HepG2 (cell line): ENCODE measurements at regions not wholly inside any gene's neighbourhood (a gene's known extent, or its start where the extent isn't known, plus 50 kb on each side); places are given as distances from the start of the nearest gene placed in this dataset.

Experiments
- ATAC-seq: fragments of 200-7000 bp; cut with Tn5 transposase; 3 replicates; pipeline ENCODE4 v1.9.1; 2020; ENCODE audit warnings: mild to moderate bottlenecking, moderate library complexity
- BruUV-seq: library from RNA; stranded (reverse); fragments of 400-500 nt; replicated peaks from 2 replicates; lab custom pipeline; 2021; lab: Mats Ljungman, UMichigan
- CTCF ChIA-PET: fragments of 300-600 bp; formaldehyde crosslinking; extraction: SDS; loops from one replicate; lab custom pipeline; 2021; ENCODE audit warnings: low total read pairs, inconsistent platforms, low intra/inter-chr PET ratio; lab: Yijun Ruan, JAX
- POLR2A ChIA-PET: fragments of 350-600 bp; sonication (Branson Sonifier 250); formaldehyde crosslinking; loops from one replicate; lab custom pipeline; 2020; ENCODE audit warnings: antibody characterized with exemption, inconsistent platforms; lab: Yijun Ruan, JAX
- DNase-seq: peaks from one replicate; pipeline ENCODE4 v3.0.0-alpha.2; 2015; ENCODE audit warnings: low spot score
- FAIRE-seq: peaks from 3 replicates; lab custom pipeline; 2011; peaks lifted over from hg19 to GRCh38; lab: Jason Lieb, UNC
- H2AFZ ChIP-seq: one replicate; pipeline ENCODE4 v1.6.1; 2011; ENCODE audit warnings: low read length, inconsistent platforms
- H3K27ac ChIP-seq: fragments of 300-600 bp; 3 replicates; pipeline ENCODE4 v1.8.0; 2011; ENCODE audit warnings: mixed run types, mild to moderate bottlenecking, mixed read lengths, low read length, inconsistent platforms; ENCODE audit not compliant: insufficient read depth; ENCODE audit errors: extremely low read length
- H3K27me3 ChIP-seq, 2 experiments: fragments of 200-600 bp in 1 of 2; 2 replicates in 1 of 2; 3 replicates in 1 of 2; pipeline versions ENCODE4 v1.6.0 to v1.8.0; 2011; ENCODE audit warnings: low read length in 2 of 2, mild to moderate bottlenecking in 2 of 2, moderate library complexity in 2 of 2, inconsistent platforms in 1 of 2; ENCODE audit not compliant: insufficient read depth in 2 of 2, control insufficient read depth in 1 of 2
- H3K36me3 ChIP-seq, 2 experiments: fragments of 200-600 bp in 1 of 2; replicated peaks in 1 of 2; 2 replicates in 1 of 2; 3 replicates in 1 of 2; pipeline versions ENCODE4 v1.5.1 to v1.8.0; 2011; ENCODE audit warnings: low read length in 2 of 2, inconsistent platforms in 1 of 2; ENCODE audit not compliant: insufficient read depth in 2 of 2, control insufficient read depth in 1 of 2
- H3K4me1 ChIP-seq: 2 replicates; pipeline ENCODE4 v1.5.1; 2012; ENCODE audit warnings: low read length, inconsistent platforms; ENCODE audit not compliant: insufficient read depth
- H3K4me2 ChIP-seq: 2 replicates; pipeline ENCODE4 v1.6.0; 2011; ENCODE audit warnings: low read depth, low read length, inconsistent platforms
- H3K4me3 ChIP-seq, 3 experiments: fragments of 200-600 bp in 1 of 3; sonication (generic), shearing (Covaris generic) in 1 of 3; replicated peaks in 1 of 3; 2 replicates each; pipeline ENCODE4 v1.5.1; 2011 to 2016; ENCODE audit warnings: low read length in 3 of 3, inconsistent platforms in 2 of 3, low read depth in 2 of 3, mild to moderate bottlenecking in 2 of 3, control low read depth in 1 of 3, mixed read lengths in 1 of 3; ENCODE audit not compliant: insufficient read depth in 1 of 3
- H3K79me2 ChIP-seq: one replicate; pipeline ENCODE4 v1.6.1; 2011; ENCODE audit warnings: low read length, inconsistent platforms; ENCODE audit not compliant: insufficient read depth
- H3K9ac ChIP-seq: 2 replicates; pipeline ENCODE4 v1.6.0; 2011; ENCODE audit warnings: mild to moderate bottlenecking, low read depth, low read length, inconsistent platforms; ENCODE audit not compliant: insufficient read depth
- H3K9me3 ChIP-seq: 2 replicates; pipeline ENCODE4 v1.5.1; 2012; ENCODE audit warnings: mild to moderate bottlenecking, low read length
- H4K20me1 ChIP-seq: 2 replicates; pipeline ENCODE4 v1.6.0; 2011; ENCODE audit warnings: inconsistent platforms, mild to moderate bottlenecking, low read length, moderate library complexity; ENCODE audit not compliant: insufficient read depth
- BRD4 ChIP-seq: sonication (generic); formaldehyde crosslinking; IDR thresholded peaks from 2 replicates; pipeline ENCODE4 v1.4.0; 2020; ENCODE audit warnings: missing genetic modification reagents
- EED ChIP-seq: sonication (generic); formaldehyde crosslinking; IDR thresholded peaks from 2 replicates; pipeline ENCODE4 v1.5.0; 2020; ENCODE audit warnings: mild to moderate bottlenecking, missing genetic modification reagents
- HOXD1 ChIP-seq: sonication (generic); formaldehyde crosslinking; IDR thresholded peaks from 2 replicates; pipeline ENCODE4 v1.5.0; 2020; ENCODE audit warnings: missing genetic modification reagents
- KMT2A ChIP-seq: sonication (generic); formaldehyde crosslinking; IDR thresholded peaks from 2 replicates; pipeline ENCODE4 v1.4.0; 2020; ENCODE audit warnings: missing genetic modification reagents
- NKX3-1 ChIP-seq: sonication (generic); formaldehyde crosslinking; IDR thresholded peaks from 2 replicates; pipeline ENCODE4 v1.5.0; 2020; ENCODE audit warnings: missing genetic modification reagents
- NR3C1 ChIP-seq: sonication (generic); formaldehyde crosslinking; IDR thresholded peaks from 2 replicates; pipeline ENCODE4 v1.4.0; 2020; ENCODE audit warnings: missing genetic modification reagents
- RAD51 ChIP-seq: fragments of 450-650 bp; IDR thresholded peaks from 2 replicates; pipeline ENCODE4 v1.6.1; 2016; ENCODE audit warnings: borderline replicate concordance
- RARA ChIP-seq: IDR thresholded peaks from 2 replicates; pipeline ENCODE4 v1.6.1; 2016; ENCODE audit warnings: missing genetic modification reagents, missing compliant biosample characterization
- SUZ12 ChIP-seq: fragments of 150-350 bp; IDR thresholded peaks from 2 replicates; pipeline ENCODE4 v1.6.1; 2014; ENCODE audit warnings: low read depth, low read length
- ZNF225 ChIP-seq: sonication (generic); formaldehyde crosslinking; IDR thresholded peaks from 2 replicates; pipeline ENCODE4 v1.4.0; 2020; ENCODE audit warnings: mild to moderate bottlenecking, missing genetic modification reagents
- ZNF501 ChIP-seq: sonication (generic); formaldehyde crosslinking; IDR thresholded peaks from 2 replicates; pipeline ENCODE4 v1.5.1; 2020; ENCODE audit warnings: mild to moderate bottlenecking, moderate library complexity, missing genetic modification reagents
- ZNF629 ChIP-seq: sonication (generic); formaldehyde crosslinking; conservative IDR thresholded peaks from 2 replicates; pipeline ENCODE4 v1.5.0; 2020; ENCODE audit warnings: missing genetic modification reagents
- WGBS: methylation state at CpG from one replicate; pipeline ENCODE4 v1.1.6; 2017; ENCODE audit warnings: low lambda C conversion rate; 5-methylcytosine and 5-hydroxymethylcytosine counted together
- in situ Hi-C: cut with HindIII; loops from 2 replicates; pipeline ENCODE4 v1.10.0; 2017; ENCODE audit warnings: low pct_unique_long_range_greater_than_20kb; ENCODE audit not compliant: extremely low pct_ligation_motif_present
- intact Hi-C: fragments of 100-400 bp; cut with micrococcal nuclease; formaldehyde crosslinking; loops from one replicate; pipeline ENCODE4 v1.10.0; 2022; ENCODE audit not compliant: unreplicated experiment
- TF ChIP-seq, protein P1 (sequence below): sonication (generic); formaldehyde crosslinking; IDR thresholded peaks from 2 replicates; pipeline ENCODE4 v1.9.0; 2021; ENCODE audit warnings: missing genetic modification reagents, borderline replicate concordance
- TF ChIP-seq, protein P2 (sequence below): fragments of 450-650 bp; IDR thresholded peaks from 2 replicates; pipeline ENCODE4 v1.6.1; 2017; ENCODE audit warnings: mild to moderate bottlenecking
- TF ChIP-seq, protein P3 (sequence below): sonication (generic); formaldehyde crosslinking; IDR thresholded peaks from 2 replicates; pipeline ENCODE4 v1.5.0; 2020; ENCODE audit warnings: missing genetic modification reagents, mild to moderate bottlenecking, borderline replicate concordance

DNA sequence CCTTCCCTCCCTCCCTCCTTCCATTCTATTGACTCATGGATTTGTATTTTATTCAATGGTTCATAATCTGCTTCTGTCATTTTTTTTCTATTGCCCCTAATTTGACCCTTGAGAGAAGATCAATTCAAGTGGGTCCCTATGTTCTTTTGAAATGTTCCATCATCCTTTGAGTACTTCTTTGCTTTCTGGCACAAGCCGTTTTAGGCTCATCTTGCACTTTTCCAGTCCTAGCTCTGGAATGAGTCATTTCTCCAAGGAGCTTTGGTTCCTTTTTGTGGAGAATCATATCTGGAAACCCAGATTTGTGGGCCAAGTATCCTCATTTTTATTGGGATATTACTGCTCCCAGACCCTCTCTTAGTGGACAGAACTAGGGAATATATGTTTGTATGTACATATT lies 126.8 kb upstream of the PTPN3 start:
- DNase-seq (no peak), ATAC-seq (no peak), FAIRE-seq (no peak)
- intact Hi-C loops (no loop called here), in situ Hi-C loops (no loop called here)
- no TSS peak for BruUV-seq
- ChIA-PET CTCF (no interaction called here), POLR2A (no interaction called here)
- H3K9ac ChIP-seq: no peak overlapping the region
- H3K9me3 ChIP-seq: no peaks in the 10 kb centered on the region
- H4K20me1 ChIP-seq: no peaks in the 10 kb centered on the region
- H2AFZ ChIP-seq: no peak overlapping the region
- H3K79me2 ChIP-seq: no peaks in the 10 kb centered on the region
- no peak overlapping the region for H3K27ac ChIP-seq
- H3K27me3 ChIP-seq: no peaks in the 10 kb centered on the region
- WGBS: 0% methylated on average over 1 of the region's 1 CpG
- TF ChIP-seq ZNF225 (CRISPR knock-in tag) (no peak), EED (CRISPR knock-in tag) (no peak), HOXD1 (CRISPR knock-in tag) (no peak), KMT2A (CRISPR knock-in tag) (no peak), SUZ12 (no peak), ZNF629 (CRISPR knock-in tag) (no peak)
- no peak overlapping the region for H3K4me2 ChIP-seq
- H3K36me3 ChIP-seq: no peaks in the 10 kb centered on the region
- H3K4me3 ChIP-seq: no peak overlapping the region
- no peaks in the 10 kb centered on the region for H3K4me1 ChIP-seq

DNA sequence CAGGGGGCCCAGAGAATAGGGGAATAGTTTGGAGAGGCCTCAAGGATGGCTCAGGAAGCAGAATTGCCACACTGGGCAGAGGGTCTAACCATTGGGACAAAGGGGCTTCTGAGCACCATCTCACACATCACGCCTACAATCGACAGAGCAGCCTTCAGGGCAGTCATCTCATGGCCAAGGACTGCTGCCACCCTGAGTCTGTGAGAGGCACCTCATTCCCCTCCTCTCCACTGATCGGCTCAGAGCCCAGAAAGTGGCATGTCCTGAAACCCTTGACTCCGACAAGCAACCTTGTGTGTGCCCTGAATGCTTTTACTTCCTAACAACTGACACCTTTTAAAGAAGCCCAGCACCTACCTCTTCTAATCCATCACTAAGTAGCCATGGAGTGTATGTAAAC lies 128.9 kb upstream of the PTPN3 start:
- no peaks in the 10 kb centered on the region for H3K9me3 ChIP-seq
- no peaks in the 10 kb centered on the region for H3K36me3 ChIP-seq
- FAIRE-seq (no peak), ATAC-seq (no peak), DNase-seq (no peak)
- H3K9ac ChIP-seq: no peak overlapping the region
- H3K27me3 ChIP-seq: no peaks in the 10 kb centered on the region
- in situ Hi-C loops (no loop called here), intact Hi-C loops (no loop called here)
- no peaks in the 10 kb centered on the region for H4K20me1 ChIP-seq
- POLR2A ChIA-PET: no interaction called here
- H3K79me2 ChIP-seq: no peaks in the 10 kb centered on the region
- 23% methylated on average over 2 of the region's 4 CpGs for WGBS
- no peak overlapping the region for H2AFZ ChIP-seq
- H3K4me3 ChIP-seq: no peak overlapping the region
- no peaks in the 10 kb centered on the region for H3K4me1 ChIP-seq
- CTCF ChIA-PET: no interaction called here
- BruUV-seq: no TSS peak
- H3K4me2 ChIP-seq: no peak overlapping the region
- no peak overlapping the region for H3K27ac ChIP-seq
- TF ChIP-seq, protein P1, sequence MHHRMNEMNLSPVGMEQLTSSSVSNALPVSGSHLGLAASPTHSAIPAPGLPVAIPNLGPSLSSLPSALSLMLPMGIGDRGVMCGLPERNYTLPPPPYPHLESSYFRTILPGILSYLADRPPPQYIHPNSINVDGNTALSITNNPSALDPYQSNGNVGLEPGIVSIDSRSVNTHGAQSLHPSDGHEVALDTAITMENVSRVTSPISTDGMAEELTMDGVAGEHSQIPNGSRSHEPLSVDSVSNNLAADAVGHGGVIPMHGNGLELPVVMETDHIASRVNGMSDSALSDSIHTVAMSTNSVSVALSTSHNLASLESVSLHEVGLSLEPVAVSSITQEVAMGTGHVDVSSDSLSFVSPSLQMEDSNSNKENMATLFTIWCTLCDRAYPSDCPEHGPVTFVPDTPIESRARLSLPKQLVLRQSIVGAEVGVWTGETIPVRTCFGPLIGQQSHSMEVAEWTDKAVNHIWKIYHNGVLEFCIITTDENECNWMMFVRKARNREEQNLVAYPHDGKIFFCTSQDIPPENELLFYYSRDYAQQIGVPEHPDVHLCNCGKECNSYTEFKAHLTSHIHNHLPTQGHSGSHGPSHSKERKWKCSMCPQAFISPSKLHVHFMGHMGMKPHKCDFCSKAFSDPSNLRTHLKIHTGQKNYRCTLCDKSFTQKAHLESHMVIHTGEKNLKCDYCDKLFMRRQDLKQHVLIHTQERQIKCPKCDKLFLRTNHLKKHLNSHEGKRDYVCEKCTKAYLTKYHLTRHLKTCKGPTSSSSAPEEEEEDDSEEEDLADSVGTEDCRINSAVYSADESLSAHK: no peak
- no peak for TF ChIP-seq RARA
- TF ChIP-seq, protein P2, sequence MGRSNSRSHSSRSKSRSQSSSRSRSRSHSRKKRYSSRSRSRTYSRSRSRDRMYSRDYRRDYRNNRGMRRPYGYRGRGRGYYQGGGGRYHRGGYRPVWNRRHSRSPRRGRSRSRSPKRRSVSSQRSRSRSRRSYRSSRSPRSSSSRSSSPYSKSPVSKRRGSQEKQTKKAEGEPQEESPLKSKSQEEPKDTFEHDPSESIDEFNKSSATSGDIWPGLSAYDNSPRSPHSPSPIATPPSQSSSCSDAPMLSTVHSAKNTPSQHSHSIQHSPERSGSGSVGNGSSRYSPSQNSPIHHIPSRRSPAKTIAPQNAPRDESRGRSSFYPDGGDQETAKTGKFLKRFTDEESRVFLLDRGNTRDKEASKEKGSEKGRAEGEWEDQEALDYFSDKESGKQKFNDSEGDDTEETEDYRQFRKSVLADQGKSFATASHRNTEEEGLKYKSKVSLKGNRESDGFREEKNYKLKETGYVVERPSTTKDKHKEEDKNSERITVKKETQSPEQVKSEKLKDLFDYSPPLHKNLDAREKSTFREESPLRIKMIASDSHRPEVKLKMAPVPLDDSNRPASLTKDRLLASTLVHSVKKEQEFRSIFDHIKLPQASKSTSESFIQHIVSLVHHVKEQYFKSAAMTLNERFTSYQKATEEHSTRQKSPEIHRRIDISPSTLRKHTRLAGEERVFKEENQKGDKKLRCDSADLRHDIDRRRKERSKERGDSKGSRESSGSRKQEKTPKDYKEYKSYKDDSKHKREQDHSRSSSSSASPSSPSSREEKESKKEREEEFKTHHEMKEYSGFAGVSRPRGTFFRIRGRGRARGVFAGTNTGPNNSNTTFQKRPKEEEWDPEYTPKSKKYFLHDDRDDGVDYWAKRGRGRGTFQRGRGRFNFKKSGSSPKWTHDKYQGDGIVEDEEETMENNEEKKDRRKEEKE: no peak
- TF ChIP-seq, protein P3, sequence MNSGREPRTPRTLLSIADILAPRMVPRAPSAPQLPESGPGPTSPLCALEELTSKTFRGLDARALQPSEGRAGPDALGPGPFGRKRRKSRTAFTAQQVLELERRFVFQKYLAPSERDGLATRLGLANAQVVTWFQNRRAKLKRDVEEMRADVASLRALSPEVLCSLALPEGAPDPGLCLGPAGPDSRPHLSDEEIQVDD: no peak
- no peak for TF ChIP-seq ZNF501 (CRISPR knock-in tag)
- no peak for TF ChIP-seq RAD51
- no peak for TF ChIP-seq NKX3-1 (CRISPR knock-in tag)
- no peak for TF ChIP-seq NR3C1 (CRISPR knock-in tag)
- TF ChIP-seq BRD4 (CRISPR knock-in tag): no peak
